ENCODE measurements at regions not wholly inside any gene's neighbourhood (a gene's known extent, or its start where the extent isn't known, plus 50 kb on each side); places are given as distances from the start of the nearest gene placed in this dataset.

GRCh38 chr1:60463146-60463545 lies 389.6 kb upstream of the C1orf87 start:
- TF ChIP-seq CTCF (IDR thresholded peaks at IDR 0.05; ENCODE audit: low read depth, low read length) (no peak), EZH2phosphoT487 (IDR thresholded peaks at IDR 0.05; ENCODE audit: low read depth) (no peak)

Measured in OCI-LY3 (cell line).